ENCODE measurements at regions not wholly inside any gene's neighbourhood (a gene's known extent, or its start where the extent isn't known, plus 50 kb on each side); places are given as distances from the start of the nearest gene placed in this dataset.

- TF ChIP-seq CTCF (IDR thresholded peaks at IDR 0.05) (no peak), POLR2A (IDR thresholded peaks at IDR 0.05) (no peak)
Measured at GRCh38 chr5:56449071-56449640, 216.0 kb upstream of the ANKRD55 start.

Data from uterus (tissue), 2 donors.